IMR-90 (cell line): ENCODE measurements at regions not wholly inside any gene's neighbourhood (a gene's known extent, or its start where the extent isn't known, plus 50 kb on each side); places are given as distances from the start of the nearest gene placed in this dataset.

Experiments
- ATAC-seq: fragments of 200-7000 bp; cut with Tn5 transposase; 2 replicates; pipeline ENCODE4 v1.9.1; 2020; ENCODE audit warnings: low read depth, mild to moderate bottlenecking, moderate library complexity
- BruUV-seq: library from RNA; stranded (reverse); fragments of 400-500 nt; replicated peaks from 2 replicates; lab custom pipeline; 2021; lab: Mats Ljungman, UMichigan
- CTCF ChIA-PET: fragments of 300-600 bp; formaldehyde crosslinking; extraction: SDS; loops from one replicate; lab custom pipeline; 2021; ENCODE audit warnings: antibody characterized with exemption; lab: Yijun Ruan, JAX
- POLR2A ChIA-PET: fragments of 300-600 bp; sonication (Branson Sonifier 250); formaldehyde crosslinking; loops from one replicate; lab custom pipeline; 2022; ENCODE audit warnings: antibody characterized with exemption; ENCODE audit not compliant: unreplicated experiment; lab: Charles Lee
- DNase-seq: peaks from one replicate; pipeline ENCODE4 v3.0.0; 2013
- H2AFZ ChIP-seq: replicated peaks from 2 replicates; pipeline ENCODE3; 2013; ENCODE audit warnings: low read length, mild to moderate bottlenecking; ENCODE audit not compliant: poor library complexity
- H2AK5ac ChIP-seq: 2 replicates; pipeline ENCODE4 v1.6.1; 2013; ENCODE audit warnings: low read depth, low read length, inconsistent platforms
- H2AK9ac ChIP-seq: replicated peaks from 2 replicates; pipeline ENCODE3; 2013; ENCODE audit warnings: mild to moderate bottlenecking, low read depth, low read length, moderate library complexity; ENCODE audit not compliant: poor library complexity
- H2BK120ac ChIP-seq: 2 replicates; pipeline ENCODE4 v1.6.1; 2013; ENCODE audit warnings: low read depth, low read length, inconsistent platforms
- H2BK15ac ChIP-seq: 3 replicates; pipeline ENCODE4 v1.6.1; 2013; ENCODE audit warnings: low read depth, low read length, inconsistent platforms
- H2BK20ac ChIP-seq: 2 replicates; pipeline ENCODE4 v1.6.1; 2013; ENCODE audit warnings: low read depth, mild to moderate bottlenecking, inconsistent platforms, low read length, moderate library complexity
- H2BK5ac ChIP-seq: 2 replicates; pipeline ENCODE4 v1.6.1; 2013; ENCODE audit warnings: mild to moderate bottlenecking, low read depth, low read length, inconsistent platforms; ENCODE audit not compliant: poor library complexity, severe bottlenecking
- H3K14ac ChIP-seq: replicated peaks from 2 replicates; pipeline ENCODE4 v1.6.1; 2013; ENCODE audit warnings: low read depth, low read length, inconsistent platforms
- H3K18ac ChIP-seq: 2 replicates; pipeline ENCODE4 v1.6.1; 2013; ENCODE audit warnings: low read depth, low read length, control low read depth
- H3K23ac ChIP-seq: 2 replicates; pipeline ENCODE4 v1.6.1; 2013; ENCODE audit warnings: low read depth, low read length, inconsistent platforms
- H3K27ac ChIP-seq: 2 replicates; pipeline ENCODE4 v1.5.1; 2013; ENCODE audit warnings: mild to moderate bottlenecking, control low read depth, low read length; ENCODE audit not compliant: insufficient read depth
- H3K27me3 ChIP-seq: 2 replicates; pipeline ENCODE4 v1.6.1; 2013; ENCODE audit warnings: low read length; ENCODE audit not compliant: control insufficient read depth, insufficient read depth
- H3K36me3 ChIP-seq: 2 replicates; pipeline ENCODE4 v1.6.1; 2013; ENCODE audit warnings: low read length, mixed read lengths; ENCODE audit not compliant: control insufficient read depth, insufficient read depth
- H3K4ac ChIP-seq: 2 replicates; pipeline ENCODE4 v1.6.1; 2013; ENCODE audit warnings: low read depth, low read length, inconsistent platforms
- H3K4me1 ChIP-seq: 2 replicates; pipeline ENCODE4 v1.6.1; 2013; ENCODE audit warnings: low read length, mixed read lengths; ENCODE audit not compliant: control insufficient read depth, insufficient read depth
- H3K4me2 ChIP-seq: 2 replicates; pipeline ENCODE4 v1.6.1; 2013; ENCODE audit warnings: low read depth, mild to moderate bottlenecking, control low read depth, low read length, moderate library complexity
- H3K4me3 ChIP-seq: 2 replicates; pipeline ENCODE4 v1.5.1; 2013; ENCODE audit warnings: low read depth, mild to moderate bottlenecking, control low read depth, low read length, moderate library complexity; ENCODE audit not compliant: insufficient read depth
- H3K56ac ChIP-seq: 2 replicates; pipeline ENCODE4 v1.6.1; 2013; ENCODE audit warnings: low read length, inconsistent platforms; ENCODE audit not compliant: insufficient read depth; ENCODE audit errors: extremely low read depth
- H3K79me1 ChIP-seq, 2 experiments: 2 replicates each; pipeline ENCODE4 v1.6.1; 2013; ENCODE audit warnings: low read length in 2 of 2, inconsistent platforms in 1 of 2, low read depth in 1 of 2
- H3K9ac ChIP-seq: 2 replicates; pipeline ENCODE4 v1.6.1; 2013; ENCODE audit warnings: low read depth, low read length, control low read depth
- H3K9me1 ChIP-seq: 2 replicates; pipeline ENCODE4 v1.6.1; 2013; ENCODE audit warnings: low read length, inconsistent platforms; ENCODE audit not compliant: insufficient read depth
- H3K9me3 ChIP-seq: 2 replicates; pipeline ENCODE4 v1.6.1; 2013; ENCODE audit warnings: low read length; ENCODE audit not compliant: control insufficient read depth, insufficient read depth
- H4K20me1 ChIP-seq: 2 replicates; pipeline ENCODE4 v1.6.1; 2013; ENCODE audit warnings: low read length, inconsistent platforms; ENCODE audit not compliant: insufficient read depth
- H4K5ac ChIP-seq: 2 replicates; pipeline ENCODE4 v1.6.1; 2013; ENCODE audit warnings: mild to moderate bottlenecking, low read depth, low read length, control low read depth
- H4K8ac ChIP-seq, 2 experiments: 2 replicates each; pipeline ENCODE4 v1.6.1; 2013; ENCODE audit warnings: low read depth in 2 of 2, low read length in 2 of 2, control low read depth in 1 of 2, inconsistent platforms in 1 of 2
- H4K91ac ChIP-seq: 2 replicates; pipeline ENCODE4 v1.6.1; 2013; ENCODE audit warnings: low read depth, low read length, inconsistent platforms; ENCODE audit not compliant: insufficient read depth
- BHLHE40 ChIP-seq: fragments of 150-350 bp; IDR thresholded peaks from 2 replicates; pipeline ENCODE4 v1.6.1; 2016; ENCODE audit warnings: mild to moderate bottlenecking, low read depth, low read length
- CEBPB ChIP-seq: IDR thresholded peaks from 2 replicates; pipeline ENCODE4 v1.6.1; 2012; ENCODE audit warnings: low read depth, low read length, improper control_type of control experiment
- CHD1 ChIP-seq: IDR thresholded peaks from 2 replicates; pipeline ENCODE4 v1.6.1; 2012; ENCODE audit warnings: low read depth, low read length, improper control_type of control experiment
- FOS ChIP-seq: fragments of 150-350 bp; IDR thresholded peaks from 2 replicates; pipeline ENCODE4 v1.6.1; 2016; ENCODE audit warnings: low read depth, low read length
- MAFK ChIP-seq: IDR thresholded peaks from 2 replicates; pipeline ENCODE4 v1.6.1; 2012; ENCODE audit warnings: low read depth, low read length, improper control_type of control experiment
- MAZ ChIP-seq: IDR thresholded peaks from 2 replicates; pipeline ENCODE4 v1.6.1; 2012; ENCODE audit warnings: low read depth, mild to moderate bottlenecking, low read length, improper control_type of control experiment, moderate library complexity, borderline replicate concordance
- MXI1 ChIP-seq: IDR thresholded peaks from 2 replicates; pipeline ENCODE4 v1.6.1; 2012; ENCODE audit warnings: low read depth, mild to moderate bottlenecking, low read length, moderate library complexity, borderline replicate concordance
- NFE2L2 ChIP-seq: fragments of 150-350 bp; IDR thresholded peaks from 2 replicates; pipeline ENCODE4 v1.6.1; 2016; ENCODE audit warnings: low read depth, mild to moderate bottlenecking, low read length
- POLR2A ChIP-seq: IDR thresholded peaks from 2 replicates; pipeline ENCODE4 v1.6.1; 2012; ENCODE audit warnings: mild to moderate bottlenecking, low read depth, low read length
- RAD21 ChIP-seq: IDR thresholded peaks from 2 replicates; pipeline ENCODE4 v1.6.1; 2012; ENCODE audit warnings: low read length, improper control_type of control experiment
- RCOR1 ChIP-seq: IDR thresholded peaks from 2 replicates; pipeline ENCODE4 v1.6.1; 2012; ENCODE audit warnings: mild to moderate bottlenecking, low read length, improper control_type of control experiment; ENCODE audit not compliant: insufficient replicate concordance
- RFX5 ChIP-seq: IDR thresholded peaks from 2 replicates; pipeline ENCODE4 v1.8.0; 2012; ENCODE audit warnings: low read depth, mild to moderate bottlenecking, low read length, moderate library complexity
- SMC3 ChIP-seq: fragments of 150-350 bp; IDR thresholded peaks from 2 replicates; pipeline ENCODE4 v1.6.1; 2016; ENCODE audit warnings: low read depth, mild to moderate bottlenecking, antibody characterized with exemption, low read length, moderate library complexity
- WGBS, 2 experiments: methylation state at CpG; one replicate each; pipeline versions ENCODE4 v1.1.5 to v1.1.7; 2013; ENCODE audit warnings: missing lambda C conversion rate in 2 of 2; ENCODE audit not compliant: insufficient read length in 1 of 2; ENCODE audit errors: extremely low coverage in 2 of 2; 5-methylcytosine and 5-hydroxymethylcytosine counted together
- dilution Hi-C: fragments of 300-500 bp; cut with HindIII; formaldehyde crosslinking; loops from one replicate; pipeline ENCODE4 v1.14.3; 2018; ENCODE audit warnings: low sequenced_read_pairs; ENCODE audit not compliant: unreplicated experiment
- in situ Hi-C: fragments of 300-500 bp; cut with MboI; formaldehyde crosslinking; loops from 3 replicates; pipeline ENCODE4 v1.14.3; 2019; ENCODE audit warnings: low sequenced_read_pairs, inconsistent platforms, mixed read lengths
- intact Hi-C: fragments of 100-400 bp; cut with micrococcal nuclease; formaldehyde crosslinking; loops from 2 replicates; pipeline ENCODE4 v1.10.0; 2022
- TF ChIP-seq, protein P1 (sequence below): fragments of 150-350 bp; IDR thresholded peaks from 2 replicates; pipeline ENCODE4 v1.6.1; 2016; ENCODE audit warnings: low read depth, mild to moderate bottlenecking, low read length, moderate library complexity, borderline replicate concordance
- TF ChIP-seq, protein P2 (sequence below): fragments of 150-350 bp; IDR thresholded peaks from 2 replicates; pipeline ENCODE4 v1.6.1; 2017; ENCODE audit warnings: mild to moderate bottlenecking, antibody characterized with exemption, low read length, low read depth
- TF ChIP-seq, protein P3 (sequence below): conservative IDR thresholded peaks from 2 replicates; pipeline ENCODE4 v1.5.1; 2012; ENCODE audit warnings: mild to moderate bottlenecking, low read depth, low read length, improper control_type of control experiment

DNA sequence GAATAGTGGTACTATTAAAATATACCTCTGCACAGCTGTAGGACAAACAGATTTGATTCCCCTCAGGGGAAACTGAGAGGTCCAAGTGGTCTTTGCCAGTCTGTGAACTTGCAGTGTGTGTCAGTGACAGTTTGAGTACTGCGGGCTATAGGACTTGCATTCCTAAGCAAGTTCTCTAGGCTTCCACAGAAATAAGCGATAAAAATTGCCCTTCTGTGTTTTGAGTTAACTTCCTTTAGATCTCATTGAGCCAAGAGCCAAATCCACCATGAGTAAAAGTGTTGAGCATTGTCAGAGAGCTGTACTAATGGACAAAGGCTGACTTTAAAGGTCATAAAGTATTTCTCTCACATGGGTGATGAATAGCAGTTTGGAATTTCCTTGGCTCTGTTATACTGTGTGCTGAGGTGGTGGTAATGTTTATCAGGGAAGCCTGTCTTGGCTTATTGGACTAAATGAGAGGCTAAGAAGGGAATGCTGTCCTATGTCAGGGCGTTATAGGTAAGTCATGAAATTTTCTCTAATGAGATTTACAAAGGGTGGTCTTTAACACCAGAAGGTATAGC, 122.6 kb upstream of the MAP3K7 start:
- H2AK9ac ChIP-seq = no peak overlapping the region
- no peak overlapping the region for H3K23ac ChIP-seq
- H3K14ac ChIP-seq = no peak overlapping the region
- CTCF ChIA-PET = no interaction called here
- no peak overlapping the region for H2AK5ac ChIP-seq
- POLR2A ChIA-PET = no interaction called here
- TF ChIP-seq POLR2A (no peak), NFE2L2 (no peak), RFX5 (no peak), BHLHE40 (no peak), CHD1 (no peak), MAFK (no peak), MAZ (no peak), MXI1 (no peak), FOS (no peak), RCOR1 (no peak), SMC3 (no peak), RAD21 (no peak), CEBPB (no peak)
- TF ChIP-seq, protein P1, sequence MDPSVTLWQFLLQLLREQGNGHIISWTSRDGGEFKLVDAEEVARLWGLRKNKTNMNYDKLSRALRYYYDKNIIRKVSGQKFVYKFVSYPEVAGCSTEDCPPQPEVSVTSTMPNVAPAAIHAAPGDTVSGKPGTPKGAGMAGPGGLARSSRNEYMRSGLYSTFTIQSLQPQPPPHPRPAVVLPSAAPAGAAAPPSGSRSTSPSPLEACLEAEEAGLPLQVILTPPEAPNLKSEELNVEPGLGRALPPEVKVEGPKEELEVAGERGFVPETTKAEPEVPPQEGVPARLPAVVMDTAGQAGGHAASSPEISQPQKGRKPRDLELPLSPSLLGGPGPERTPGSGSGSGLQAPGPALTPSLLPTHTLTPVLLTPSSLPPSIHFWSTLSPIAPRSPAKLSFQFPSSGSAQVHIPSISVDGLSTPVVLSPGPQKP = no peak
- TF ChIP-seq, protein P2, sequence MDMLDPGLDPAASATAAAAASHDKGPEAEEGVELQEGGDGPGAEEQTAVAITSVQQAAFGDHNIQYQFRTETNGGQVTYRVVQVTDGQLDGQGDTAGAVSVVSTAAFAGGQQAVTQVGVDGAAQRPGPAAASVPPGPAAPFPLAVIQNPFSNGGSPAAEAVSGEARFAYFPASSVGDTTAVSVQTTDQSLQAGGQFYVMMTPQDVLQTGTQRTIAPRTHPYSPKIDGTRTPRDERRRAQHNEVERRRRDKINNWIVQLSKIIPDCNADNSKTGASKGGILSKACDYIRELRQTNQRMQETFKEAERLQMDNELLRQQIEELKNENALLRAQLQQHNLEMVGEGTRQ = no peak
- TF ChIP-seq, protein P3, sequence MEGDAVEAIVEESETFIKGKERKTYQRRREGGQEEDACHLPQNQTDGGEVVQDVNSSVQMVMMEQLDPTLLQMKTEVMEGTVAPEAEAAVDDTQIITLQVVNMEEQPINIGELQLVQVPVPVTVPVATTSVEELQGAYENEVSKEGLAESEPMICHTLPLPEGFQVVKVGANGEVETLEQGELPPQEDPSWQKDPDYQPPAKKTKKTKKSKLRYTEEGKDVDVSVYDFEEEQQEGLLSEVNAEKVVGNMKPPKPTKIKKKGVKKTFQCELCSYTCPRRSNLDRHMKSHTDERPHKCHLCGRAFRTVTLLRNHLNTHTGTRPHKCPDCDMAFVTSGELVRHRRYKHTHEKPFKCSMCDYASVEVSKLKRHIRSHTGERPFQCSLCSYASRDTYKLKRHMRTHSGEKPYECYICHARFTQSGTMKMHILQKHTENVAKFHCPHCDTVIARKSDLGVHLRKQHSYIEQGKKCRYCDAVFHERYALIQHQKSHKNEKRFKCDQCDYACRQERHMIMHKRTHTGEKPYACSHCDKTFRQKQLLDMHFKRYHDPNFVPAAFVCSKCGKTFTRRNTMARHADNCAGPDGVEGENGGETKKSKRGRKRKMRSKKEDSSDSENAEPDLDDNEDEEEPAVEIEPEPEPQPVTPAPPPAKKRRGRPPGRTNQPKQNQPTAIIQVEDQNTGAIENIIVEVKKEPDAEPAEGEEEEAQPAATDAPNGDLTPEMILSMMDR = no peak
- no peak overlapping the region for H3K4me2 ChIP-seq
- H2BK5ac ChIP-seq = no peak overlapping the region
- H3K56ac ChIP-seq = no peak overlapping the region
- dilution Hi-C loops = no loop called here
- no peak overlapping the region for H4K5ac ChIP-seq
- H3K9ac ChIP-seq = no peak overlapping the region
- no peak overlapping the region for H2BK120ac ChIP-seq
- no peak overlapping the region for H3K18ac ChIP-seq
- DNase-seq (no peak), ATAC-seq (no peak)
- H3K4me3 ChIP-seq = no peak overlapping the region
- H3K4me1 ChIP-seq = no peaks in the 10 kb centered on the region
- H3K9me1 ChIP-seq = no peaks in the 10 kb centered on the region
- in situ Hi-C loops = no loop called here
- no peak overlapping the region for H3K27ac ChIP-seq
- H4K91ac ChIP-seq = no peak overlapping the region
- no peak overlapping the region for H2BK20ac ChIP-seq
- no peaks in the 10 kb centered on the region for H4K20me1 ChIP-seq
- no peaks in the 10 kb centered on the region; the same call in 1 of the 2 replicates for H3K27me3 ChIP-seq
- no peak overlapping the region for H3K4ac ChIP-seq
- no peak overlapping the region for H4K8ac ChIP-seq
- no TSS peak for BruUV-seq
- WGBS, 2 experiments = no CpG with 5 or more reads among the region's 3 CpGs
- no peak overlapping the region for H2AFZ ChIP-seq
- no peak overlapping the region for H2BK15ac ChIP-seq
- H3K36me3 ChIP-seq = no peaks in the 10 kb centered on the region
- H3K9me3 ChIP-seq = no peaks in the 10 kb centered on the region
- no peaks in the 10 kb centered on the region for H3K79me1 ChIP-seq
- intact Hi-C loops = no loop called here
